ENCODE measurements at regions not wholly inside any gene's neighbourhood (a gene's known extent, or its start where the extent isn't known, plus 50 kb on each side); places are given as distances from the start of the nearest gene placed in this dataset.

GRCh38 chr13:88063741-88064140, 392.6 kb downstream of the SLITRK5 start:
- intact Hi-C loops (cut with DNase I) = no loop called here
- Histone ChIP-seq H3K4me3 (no peak overlapping the region), H3K36me3 (no peaks in the 10 kb centered on the region), H3K27ac (no peak overlapping the region), H3K4me1 (no peaks in the 10 kb centered on the region), H3K9me3 (no peaks in the 10 kb centered on the region), H3K27me3 (no peaks in the 10 kb centered on the region)
- TF ChIP-seq POLR2AphosphoS5 (IDR thresholded peaks at IDR 0.05; ENCODE audit: insufficient read depth in 1 of 2, low read depth in 1 of 2) (no peak), POLR2A (IDR thresholded peaks at IDR 0.05) (no peak), CTCF (IDR thresholded peaks at IDR 0.05) (no peak)
- no peak for DNase-seq (ENCODE audit: extremely low spot score in 2 of 2)

- no peaks in the 10 kb centered on the region for H3K9me3 ChIP-seq
- no peaks in the 10 kb centered on the region for H3K27me3 ChIP-seq
- no peak overlapping the region for H3K4me3 ChIP-seq
Observed at GRCh38 chr13:88066847-88067246, 395.7 kb downstream of the SLITRK5 start.

GRCh38 chr13:88068316-88068715, 397.1 kb downstream of the SLITRK5 start:
- H3K4me1 ChIP-seq = no peaks in the 10 kb centered on the region
- no peaks in the 10 kb centered on the region for H3K27me3 ChIP-seq
- H3K4me3 ChIP-seq = no peak overlapping the region
- no peaks in the 10 kb centered on the region for H3K9me3 ChIP-seq
- TF ChIP-seq POLR2A (IDR thresholded peaks at IDR 0.05) (no peak), POLR2AphosphoS5 (IDR thresholded peaks at IDR 0.05; ENCODE audit: insufficient read depth in 1 of 2, low read depth in 1 of 2) (no peak), CTCF (IDR thresholded peaks at IDR 0.05) (no peak)
- no peak overlapping the region for H3K27ac ChIP-seq
- intact Hi-C loops (cut with DNase I) = no loop called here
- no peaks in the 10 kb centered on the region for H3K36me3 ChIP-seq
- DNase-seq (ENCODE audit: extremely low spot score in 2 of 2) = no peak

More at GRCh38 chr13:88066847-88067246, 395.7 kb downstream of the SLITRK5 start:
- intact Hi-C loops (cut with DNase I) = no loop called here
- no peak for DNase-seq (ENCODE audit: extremely low spot score in 2 of 2)
- TF ChIP-seq POLR2A (IDR thresholded peaks at IDR 0.05) (no peak), CTCF (IDR thresholded peaks at IDR 0.05) (no peak), POLR2AphosphoS5 (IDR thresholded peaks at IDR 0.05; ENCODE audit: insufficient read depth in 1 of 2, low read depth in 1 of 2) (no peak)
- H3K27ac ChIP-seq = no peak overlapping the region
- H3K36me3 ChIP-seq = no peaks in the 10 kb centered on the region
- no peaks in the 10 kb centered on the region for H3K4me1 ChIP-seq

GRCh38 chr13:88068975-88069374, 397.8 kb downstream of the SLITRK5 start:
- Histone ChIP-seq H3K9me3 (no peaks in the 10 kb centered on the region), H3K27me3 (no peaks in the 10 kb centered on the region), H3K36me3 (no peaks in the 10 kb centered on the region), H3K4me1 (no peaks in the 10 kb centered on the region), H3K4me3 (no peak overlapping the region), H3K27ac (no peak overlapping the region)
- intact Hi-C loops (cut with DNase I) = no loop called here
- no peak for DNase-seq (ENCODE audit: extremely low spot score in 2 of 2)
- TF ChIP-seq POLR2AphosphoS5 (IDR thresholded peaks at IDR 0.05; ENCODE audit: insufficient read depth in 1 of 2, low read depth in 1 of 2) (no peak), POLR2A (IDR thresholded peaks at IDR 0.05) (no peak), CTCF (IDR thresholded peaks at IDR 0.05) (no peak)

- Histone ChIP-seq H3K36me3 (no peaks in the 10 kb centered on the region), H3K4me3 (no peak overlapping the region), H3K4me1 (no peaks in the 10 kb centered on the region), H3K9me3 (no peaks in the 10 kb centered on the region), H3K27ac (no peak overlapping the region), H3K27me3 (no peaks in the 10 kb centered on the region)
- intact Hi-C loops (cut with DNase I) = no loop called here
- no peak for DNase-seq (ENCODE audit: extremely low spot score in 2 of 2)
- TF ChIP-seq CTCF (IDR thresholded peaks at IDR 0.05) = no peak
- no peak for TF ChIP-seq POLR2AphosphoS5 (IDR thresholded peaks at IDR 0.05; ENCODE audit: insufficient read depth in 1 of 2, low read depth in 1 of 2)
- no peak for TF ChIP-seq POLR2A (IDR thresholded peaks at IDR 0.05)
Observed at GRCh38 chr13:88071371-88071770, 400.2 kb downstream of the SLITRK5 start.

All from vagina (tissue), 2 donors.